Left lung (tissue), 4 donors: ENCODE measurements at regions not wholly inside any gene's neighbourhood (a gene's known extent, or its start where the extent isn't known, plus 50 kb on each side); places are given as distances from the start of the nearest gene placed in this dataset.

ENCODE experiments used
- ATAC-seq: fragments of 200-7000 bp; cut with Tn5 transposase; one replicate; pipeline ENCODE4 v1.9.1; 2020; ENCODE audit warnings: moderate library complexity
- DNase-seq, 4 donors: peaks; one replicate each; pipeline ENCODE4 v3.0.0-alpha.2; 2013 to 2020
- H3K27ac ChIP-seq, 2 donors: fragments of 200-600 bp; sonication (generic) in 1 of 2; one replicate each; pipeline versions ENCODE4 v1.5.0 to v1.8.0; 2020 to 2021
- H3K27me3 ChIP-seq, 2 donors: fragments of 200-600 bp; sonication (generic) in 1 of 2; one replicate each; pipeline versions ENCODE4 v1.5.0 to v1.8.0; 2020 to 2021
- H3K36me3 ChIP-seq, 2 donors: fragments of 200-600 bp; sonication (generic) in 1 of 2; one replicate each; pipeline versions ENCODE4 v1.5.0 to v1.8.0; 2020 to 2021
- H3K4me1 ChIP-seq, 2 donors: fragments of 200-600 bp; one replicate each; pipeline ENCODE4 v1.8.0; 2021
- H3K4me3 ChIP-seq, 2 donors: fragments of 200-600 bp; sonication (generic) in 1 of 2; one replicate each; pipeline versions ENCODE4 v1.5.0 to v1.8.0; 2020 to 2021; ENCODE audit warnings: mild to moderate bottlenecking in 1 of 2
- H3K9me3 ChIP-seq, 2 donors: fragments of 200-600 bp; sonication (generic) in 1 of 2; one replicate each; pipeline versions ENCODE4 v1.5.0 to v1.8.0; 2020 to 2021
- CTCF ChIP-seq, 2 donors: fragments of 200-600 bp; sonication (generic) in 1 of 2; IDR thresholded peaks; one replicate each; pipeline versions ENCODE4 v1.5.0 to v1.8.0; 2021; ENCODE audit warnings: antibody characterized with exemption in 2 of 2
- intact Hi-C, 2 donors: fragments of 100-400 bp; cut with DNase I; formaldehyde crosslinking; loops; one replicate each; pipeline versions ENCODE4 v1.11.2 to v1.14.2; 2022
- donor health status: DM: no; HTN: yes; CAD: no.
- donor health status: DM: no; HTN: no; CAD: no.

- Histone ChIP-seq H3K36me3 (no peaks in the 10 kb centered on the region), H3K4me1 (peaks cover 4 to 14% of the 10 kb centered on the region in 2 donors), H3K27ac (no peak overlapping the region), H3K4me3 (no peak overlapping the region), H3K9me3 (no peaks in the 10 kb centered on the region), H3K27me3 (peaks cover 0 to 6% of the 10 kb centered on the region in 2 donors)
- no peak for TF ChIP-seq CTCF (IDR thresholded peaks at IDR 0.05)
- intact Hi-C loops, result no loop called here
- ATAC-seq, result no peak
- DNase-seq, result peak in 1 of 4 donors; percentile 75
These were observed 75.2 kb upstream of the TARDBP start for GRCh38 chr1:10936998-10937901.

GRCh38 chr1:10938741-10939417 lies 73.6 kb upstream of the TARDBP start:
- TF ChIP-seq CTCF (IDR thresholded peaks at IDR 0.05), result no peak
- peaks cover 4 to 16% of the 10 kb centered on the region in 2 donors for H3K4me1 ChIP-seq
- DNase-seq, result peak in 1 of 4 donors; percentile 65
- ATAC-seq, result no peak
- no peaks in the 10 kb centered on the region for H3K36me3 ChIP-seq
- no peaks in the 10 kb centered on the region for H3K9me3 ChIP-seq
- no peak overlapping the region for H3K4me3 ChIP-seq
- peaks cover 0 to 13% of the 10 kb centered on the region in 2 donors for H3K27me3 ChIP-seq
- intact Hi-C loops, result no loop called here
- no peak overlapping the region for H3K27ac ChIP-seq

- Histone ChIP-seq H3K27ac (no peak overlapping the region), H3K4me1 (peaks cover 4 to 22% of the 10 kb centered on the region in 2 donors), H3K27me3 (peaks cover 0 to 19% of the 10 kb centered on the region in 2 donors), H3K9me3 (no peaks in the 10 kb centered on the region), H3K36me3 (no peaks in the 10 kb centered on the region), H3K4me3 (no peak overlapping the region)
- TF ChIP-seq CTCF (IDR thresholded peaks at IDR 0.05), result no peak
- DNase-seq (peak in 3 of 4 donors; percentile 65 to 81 (median 71)), ATAC-seq (no peak)
- intact Hi-C loops, result no loop called here
These were observed 72.6 kb upstream of the TARDBP start for GRCh38 chr1:10939654-10940450.

- intact Hi-C loops, result no loop called here
- TF ChIP-seq CTCF (IDR thresholded peaks at IDR 0.05), result no peak
These were observed 72.0 kb upstream of the TARDBP start for GRCh38 chr1:10940451-10940804.

More at GRCh38 chr1:10940451-10940804, 72.0 kb upstream of the TARDBP start:
- no peaks in the 10 kb centered on the region for H3K36me3 ChIP-seq
- no peak overlapping the region for H3K27ac ChIP-seq
- peaks cover 0 to 22% of the 10 kb centered on the region in 2 donors for H3K27me3 ChIP-seq
- ATAC-seq (no peak), DNase-seq (peak in 1 of 4 donors; percentile 20)
- H3K4me1 ChIP-seq, result peaks cover 4 to 22% of the 10 kb centered on the region in 2 donors
- H3K4me3 ChIP-seq, result no peak overlapping the region
- no peaks in the 10 kb centered on the region for H3K9me3 ChIP-seq
